Brain microvascular endothelial cell (primary cell): ENCODE measurements at regions not wholly inside any gene's neighbourhood (a gene's known extent, or its start where the extent isn't known, plus 50 kb on each side); places are given as distances from the start of the nearest gene placed in this dataset.
A peak's percentile ranks its signal among the peaks of the same experiment; 100 is the strongest.

ENCODE experiments used
- DNase-seq: peaks from one replicate; pipeline ENCODE4 v3.0.0-alpha.2; 2020
- H3K27ac ChIP-seq: fragments of 250-450 bp; sonication (Bioruptor Pico); 2 replicates; pipeline ENCODE4 v1.5.1; 2020; ENCODE audit warnings: mild to moderate bottlenecking, moderate library complexity
- H3K27me3 ChIP-seq: fragments of 250-450 bp; sonication (Bioruptor Pico); replicated peaks from 2 replicates; pipeline ENCODE4 v1.5.1; 2020; ENCODE audit warnings: mild to moderate bottlenecking
- H3K36me3 ChIP-seq: fragments of 250-450 bp; sonication (Bioruptor Pico); replicated peaks from 2 replicates; pipeline ENCODE4 v1.5.1; 2020; ENCODE audit warnings: mild to moderate bottlenecking
- H3K4me3 ChIP-seq: 2 replicates; pipeline ENCODE4 v1.5.1; 2011; ENCODE audit warnings: low read depth, mild to moderate bottlenecking, control low read depth, low read length, moderate library complexity
- CTCF ChIP-seq: IDR thresholded peaks from 2 replicates; pipeline ENCODE4 v1.5.1; 2011; ENCODE audit warnings: low read depth, mild to moderate bottlenecking, moderate library complexity, low read length, control low read depth, inconsistent platforms; ENCODE audit errors: missing control alignments
- in situ Hi-C: cut with HindIII; loops from 2 replicates; pipeline ENCODE4 v1.10.0; 2017; ENCODE audit warnings: low sequenced_read_pairs, low pct_ligation_motif_present

GRCh38 chr4:159504684-159505083, 401.8 kb downstream of the RAPGEF2 start:
- Histone ChIP-seq H3K27ac (peak overlapping the region; percentile 15), H3K4me3 (peak overlapping the region; percentile 10), H3K36me3 (no peaks in the 10 kb centered on the region), H3K27me3 (no peaks in the 10 kb centered on the region)
- in situ Hi-C loops, result no loop called here
- TF ChIP-seq CTCF, result no peak
- peak; percentile 58 for DNase-seq

GRCh38 chr4:159505266-159505975, 402.5 kb downstream of the RAPGEF2 start:
- TF ChIP-seq CTCF, result no peak
- no peaks in the 10 kb centered on the region for H3K36me3 ChIP-seq
- DNase-seq, result no peak
- H3K4me3 ChIP-seq, result no peak overlapping the region
- no peak overlapping the region for H3K27ac ChIP-seq
- no peaks in the 10 kb centered on the region for H3K27me3 ChIP-seq
- in situ Hi-C loops, result no loop called here

- Histone ChIP-seq H3K4me3 (no peak overlapping the region), H3K27ac (no peak overlapping the region), H3K36me3 (no peaks in the 10 kb centered on the region), H3K27me3 (no peaks in the 10 kb centered on the region)
- no peak for TF ChIP-seq CTCF
- DNase-seq, result no peak
- in situ Hi-C loops, result no loop called here
Observed at GRCh38 chr4:159506801-159507517, 404.1 kb downstream of the RAPGEF2 start.

GRCh38 chr4:159508917-159509500, 406.1 kb downstream of the RAPGEF2 start:
- Histone ChIP-seq H3K4me3 (no peak overlapping the region), H3K36me3 (no peaks in the 10 kb centered on the region), H3K27me3 (no peaks in the 10 kb centered on the region), H3K27ac (no peak overlapping the region)
- in situ Hi-C loops, result no loop called here
- peak; percentile 85 for DNase-seq
- peak; percentile 47 for TF ChIP-seq CTCF

GRCh38 chr4:159512348-159512747, 409.5 kb downstream of the RAPGEF2 start:
- DNase-seq, result no peak
- no peak for TF ChIP-seq CTCF
- Histone ChIP-seq H3K36me3 (no peaks in the 10 kb centered on the region), H3K27ac (no peak overlapping the region), H3K27me3 (no peaks in the 10 kb centered on the region), H3K4me3 (no peak overlapping the region)
- in situ Hi-C loops, result no loop called here
